Sigmoid colon (tissue), 6 donors: ENCODE measurements at regions not wholly inside any gene's neighbourhood (a gene's known extent, or its start where the extent isn't known, plus 50 kb on each side); places are given as distances from the start of the nearest gene placed in this dataset.

Source experiments
- DNase-seq: peaks from one replicate; pipeline ENCODE4 v3.0.0-alpha.2; 2019
- H3K27ac ChIP-seq, 4 donors: fragments of 200-600 bp; sonication (generic); one replicate each; pipeline ENCODE4 v1.5.1; 2016 to 2019; ENCODE audit warnings: mild to moderate bottlenecking in 1 of 4
- H3K27me3 ChIP-seq, 3 donors: fragments of 200-600 bp; sonication (generic); one replicate each; pipeline ENCODE4 v1.5.1; 2019; ENCODE audit warnings: mild to moderate bottlenecking in 1 of 3
- H3K36me3 ChIP-seq, 4 donors: fragments of 200-600 bp; sonication (generic); one replicate each; pipeline ENCODE4 v1.5.1; 2016 to 2019
- H3K4me1 ChIP-seq, 4 donors: fragments of 200-600 bp; sonication (generic); one replicate each; pipeline ENCODE4 v1.5.1; 2017 to 2019
- H3K4me3 ChIP-seq, 4 donors: fragments of 200-600 bp; sonication (generic); one replicate each; pipeline ENCODE4 v1.5.1; 2017 to 2019; ENCODE audit warnings: mild to moderate bottlenecking in 2 of 4, moderate library complexity in 1 of 4
- H3K9me3 ChIP-seq, 4 donors: fragments of 200-600 bp in 3 of 4; sonication (generic) in 3 of 4; one replicate each; pipeline versions ENCODE4 v1.5.1 to v1.6.1; 2013 to 2019
- CTCF ChIP-seq, 4 experiments: fragments of 450-650 bp in 3 of 4; fragments of 200-600 bp in 1 of 4; IDR thresholded peaks; one replicate each; pipeline ENCODE4 v1.5.1; 2016 to 2019; ENCODE audit warnings: antibody characterized with exemption in 4 of 4, mild to moderate bottlenecking in 3 of 4, moderate library complexity in 2 of 4
- EP300 ChIP-seq, 4 donors: sonication (generic); formaldehyde crosslinking; IDR thresholded peaks; one replicate each; pipeline ENCODE4 v1.6.1; 2017; ENCODE audit warnings: antibody characterized with exemption in 4 of 4
- POLR2A ChIP-seq, 2 donors: fragments of 450-650 bp; IDR thresholded peaks; one replicate each; pipeline ENCODE4 v1.6.1; 2016; ENCODE audit warnings: antibody characterized with exemption in 2 of 2, mild to moderate bottlenecking in 2 of 2, moderate library complexity in 2 of 2
- POLR2AphosphoS5 ChIP-seq, 4 donors: sonication (generic); formaldehyde crosslinking; IDR thresholded peaks; one replicate each; pipeline ENCODE4 v1.6.1; 2017; ENCODE audit warnings: antibody characterized with exemption in 4 of 4
- WGBS, 2 donors: extraction: QIAGEN DNeasy Blood & Tissue Kit; methylation state at CpG; one replicate each; pipeline ENCODE4 v1.1.7; 2013; 5-methylcytosine and 5-hydroxymethylcytosine counted together
- intact Hi-C: fragments of 100-400 bp; cut with DNase I; formaldehyde crosslinking; loops from one replicate; pipeline ENCODE4 v1.15.1; 2023
- donor health status: healthy with polysubstance abuse.
- donor health status: healthy.

- no peaks in the 10 kb centered on the region for H3K36me3 ChIP-seq
- no peak overlapping the region for H3K27ac ChIP-seq
- intact Hi-C loops, result no loop called here
- no peaks in the 10 kb centered on the region for H3K9me3 ChIP-seq
- DNase-seq, result no peak
- H3K4me3 ChIP-seq, result no peak overlapping the region
- 93 to 95% methylated on average over 7 of the region's 7 CpGs for WGBS, 2 donors
- peaks cover 0 to 10% (median 0%) of the 10 kb centered on the region in 3 donors for H3K27me3 ChIP-seq
- no peak for TF ChIP-seq EP300 (IDR thresholded peaks at IDR 0.05)
- no peak for TF ChIP-seq POLR2AphosphoS5 (IDR thresholded peaks at IDR 0.05)
- no peak for TF ChIP-seq POLR2A (IDR thresholded peaks at IDR 0.05)
- TF ChIP-seq CTCF (IDR thresholded peaks at IDR 0.05), result no peak
- H3K4me1 ChIP-seq, result peaks cover 0 to 7% (median 0%) of the 10 kb centered on the region in 4 donors
Observed at GRCh38 chr21:41662161-41662560, 104.7 kb downstream of the RIPK4 start.

GRCh38 chr21:41660748-41661147, 106.1 kb downstream of the RIPK4 start:
- Histone ChIP-seq H3K9me3 (no peaks in the 10 kb centered on the region), H3K36me3 (no peaks in the 10 kb centered on the region), H3K27ac (no peak overlapping the region), H3K27me3 (peaks cover 0 to 10% (median 0%) of the 10 kb centered on the region in 3 donors), H3K4me3 (no peak overlapping the region), H3K4me1 (peaks cover 0 to 7% (median 0%) of the 10 kb centered on the region in 4 donors)
- intact Hi-C loops, result no loop called here
- 89% methylated on average over 10 of the region's 10 CpGs for WGBS, 2 donors
- TF ChIP-seq CTCF (IDR thresholded peaks at IDR 0.05) (no peak), POLR2A (IDR thresholded peaks at IDR 0.05) (no peak), EP300 (IDR thresholded peaks at IDR 0.05) (no peak), POLR2AphosphoS5 (IDR thresholded peaks at IDR 0.05) (no peak)
- no peak for DNase-seq

GRCh38 chr21:41659791-41660560, 106.9 kb downstream of the RIPK4 start:
- H3K4me1 ChIP-seq, result peaks cover 0 to 7% (median 0%) of the 10 kb centered on the region in 4 donors
- H3K36me3 ChIP-seq, result no peaks in the 10 kb centered on the region
- 80 to 81% methylated on average over 16 of the region's 16 CpGs for WGBS, 2 donors
- H3K4me3 ChIP-seq, result no peak overlapping the region
- no peak overlapping the region for H3K27ac ChIP-seq
- intact Hi-C loops, result no loop called here
- H3K27me3 ChIP-seq, result peaks cover 0 to 3% (median 0%) of the 10 kb centered on the region in 3 donors
- TF ChIP-seq POLR2A (IDR thresholded peaks at IDR 0.05) (no peak), POLR2AphosphoS5 (IDR thresholded peaks at IDR 0.05) (no peak), EP300 (IDR thresholded peaks at IDR 0.05) (no peak), CTCF (IDR thresholded peaks at IDR 0.05) (no peak)
- DNase-seq, result no peak
- no peaks in the 10 kb centered on the region for H3K9me3 ChIP-seq

- no peaks in the 10 kb centered on the region for H3K36me3 ChIP-seq
- 87 to 91% methylated on average over 6 of the region's 6 CpGs for WGBS, 2 donors
- no peaks in the 10 kb centered on the region for H3K27me3 ChIP-seq
- no peak overlapping the region for H3K4me3 ChIP-seq
- H3K27ac ChIP-seq, result no peak overlapping the region
- no peaks in the 10 kb centered on the region for H3K9me3 ChIP-seq
- no peak for DNase-seq
- H3K4me1 ChIP-seq, result peaks cover 0 to 6% (median 2%) of the 10 kb centered on the region in 4 donors
- intact Hi-C loops, result no loop called here
- TF ChIP-seq EP300 (IDR thresholded peaks at IDR 0.05) (no peak), CTCF (IDR thresholded peaks at IDR 0.05) (no peak), POLR2A (IDR thresholded peaks at IDR 0.05) (no peak), POLR2AphosphoS5 (IDR thresholded peaks at IDR 0.05) (no peak)
Observed at GRCh38 chr21:41656946-41657525, 109.8 kb downstream of the RIPK4 start.
